HEK293T (cell line): ENCODE measurements at regions not wholly inside any gene's neighbourhood (a gene's known extent, or its start where the extent isn't known, plus 50 kb on each side); places are given as distances from the start of the nearest gene placed in this dataset.

Experiments
- ARNT ChIP-seq: fragments of 450-650 bp; IDR thresholded peaks from 2 replicates; pipeline ENCODE4 v1.6.1; 2017; ENCODE audit warnings: mild to moderate bottlenecking
- BHLHE40 ChIP-seq: fragments of 450-650 bp; IDR thresholded peaks from 2 replicates; pipeline ENCODE4 v1.6.1; 2016; ENCODE audit warnings: mild to moderate bottlenecking, moderate library complexity, borderline replicate concordance
- CTBP1 ChIP-seq: fragments of 450-650 bp; IDR thresholded peaks from 2 replicates; pipeline ENCODE4 v1.6.1; 2016; ENCODE audit warnings: borderline replicate concordance
- FOXM1 ChIP-seq: fragments of 450-650 bp; IDR thresholded peaks from 2 replicates; pipeline ENCODE4 v1.6.1; 2017; ENCODE audit warnings: mild to moderate bottlenecking, borderline replicate concordance
- HDGF ChIP-seq: fragments of 450-650 bp; IDR thresholded peaks from 2 replicates; pipeline ENCODE4 v1.6.1; 2017; ENCODE audit warnings: antibody characterized with exemption, borderline replicate concordance
- LEF1 ChIP-seq: fragments of 450-650 bp; IDR thresholded peaks from 2 replicates; pipeline ENCODE4 v1.6.1; 2017; ENCODE audit warnings: mild to moderate bottlenecking, borderline replicate concordance
- NFRKB ChIP-seq: fragments of 450-650 bp; IDR thresholded peaks from 2 replicates; pipeline ENCODE4 v1.6.1; 2016; ENCODE audit warnings: mild to moderate bottlenecking, moderate library complexity
- PKNOX1 ChIP-seq: fragments of 450-650 bp; IDR thresholded peaks from 2 replicates; pipeline ENCODE4 v1.6.1; 2016
- SP1 ChIP-seq: fragments of 450-650 bp; IDR thresholded peaks from 2 replicates; pipeline ENCODE4 v1.6.1; 2017
- SUZ12 ChIP-seq: fragments of 450-650 bp; IDR thresholded peaks from 2 replicates; pipeline ENCODE4 v1.6.1; 2016; ENCODE audit warnings: mild to moderate bottlenecking
- ZNF384 ChIP-seq: fragments of 450-650 bp; IDR thresholded peaks from 2 replicates; pipeline ENCODE4 v1.6.1; 2016

- TF ChIP-seq BHLHE40 (no peak), SUZ12 (no peak), HDGF (no peak), SP1 (no peak), FOXM1 (no peak), ARNT (no peak), PKNOX1 (no peak), CTBP1 (no peak), ZNF384 (no peak), NFRKB (no peak), LEF1 (no peak)
These were observed 988.2 kb upstream of the CDH2 start for GRCh38 chr18:29164993-29165599.
